ENCODE measurements at regions not wholly inside any gene's neighbourhood (a gene's known extent, or its start where the extent isn't known, plus 50 kb on each side); places are given as distances from the start of the nearest gene placed in this dataset.

DNA sequence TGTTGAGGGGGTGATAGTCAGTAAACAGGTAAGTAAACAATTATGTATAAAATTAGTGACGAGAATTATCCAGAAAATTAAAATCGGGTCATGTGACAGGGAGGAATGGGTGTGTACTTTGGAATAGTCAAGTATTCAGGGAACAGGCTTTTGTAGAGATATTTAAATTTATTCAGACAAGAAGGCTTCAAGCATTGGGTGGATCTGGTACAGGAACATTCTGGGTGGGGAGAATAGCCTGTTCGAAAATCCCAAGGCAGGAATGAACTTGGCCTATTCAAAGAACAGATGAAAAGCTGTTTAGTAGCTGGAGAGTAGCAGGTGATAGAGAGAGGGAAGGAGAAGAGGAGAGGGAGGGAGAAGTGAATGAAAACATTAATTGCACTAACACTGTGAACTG is 448.9 kb upstream of the FZD8 start:
- TF ChIP-seq POLR2A (IDR thresholded peaks at IDR 0.05) = no peak
- TF ChIP-seq, protein P1, sequence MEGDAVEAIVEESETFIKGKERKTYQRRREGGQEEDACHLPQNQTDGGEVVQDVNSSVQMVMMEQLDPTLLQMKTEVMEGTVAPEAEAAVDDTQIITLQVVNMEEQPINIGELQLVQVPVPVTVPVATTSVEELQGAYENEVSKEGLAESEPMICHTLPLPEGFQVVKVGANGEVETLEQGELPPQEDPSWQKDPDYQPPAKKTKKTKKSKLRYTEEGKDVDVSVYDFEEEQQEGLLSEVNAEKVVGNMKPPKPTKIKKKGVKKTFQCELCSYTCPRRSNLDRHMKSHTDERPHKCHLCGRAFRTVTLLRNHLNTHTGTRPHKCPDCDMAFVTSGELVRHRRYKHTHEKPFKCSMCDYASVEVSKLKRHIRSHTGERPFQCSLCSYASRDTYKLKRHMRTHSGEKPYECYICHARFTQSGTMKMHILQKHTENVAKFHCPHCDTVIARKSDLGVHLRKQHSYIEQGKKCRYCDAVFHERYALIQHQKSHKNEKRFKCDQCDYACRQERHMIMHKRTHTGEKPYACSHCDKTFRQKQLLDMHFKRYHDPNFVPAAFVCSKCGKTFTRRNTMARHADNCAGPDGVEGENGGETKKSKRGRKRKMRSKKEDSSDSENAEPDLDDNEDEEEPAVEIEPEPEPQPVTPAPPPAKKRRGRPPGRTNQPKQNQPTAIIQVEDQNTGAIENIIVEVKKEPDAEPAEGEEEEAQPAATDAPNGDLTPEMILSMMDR (IDR thresholded peaks at IDR 0.05) = no peak
